H9 (cell line): ENCODE measurements at regions not wholly inside any gene's neighbourhood (a gene's known extent, or its start where the extent isn't known, plus 50 kb on each side); places are given as distances from the start of the nearest gene placed in this dataset.

Experiments
- DNase-seq: peaks from one replicate; pipeline ENCODE4 v3.0.0-alpha.2; 2017
- H2AFZ ChIP-seq: one replicate; pipeline ENCODE4 v1.6.1; 2013; ENCODE audit warnings: mild to moderate bottlenecking, low read length, control low read depth, moderate library complexity
- H2AK5ac ChIP-seq: 2 replicates; pipeline ENCODE4 v1.6.1; 2013; ENCODE audit warnings: low read length, control low read depth, mixed read lengths; ENCODE audit not compliant: insufficient read length
- H2BK120ac ChIP-seq: one replicate; pipeline ENCODE4 v1.6.1; 2013; ENCODE audit warnings: low read depth, mild to moderate bottlenecking, low read length, control low read depth, inconsistent platforms; ENCODE audit not compliant: poor library complexity, severe bottlenecking
- H2BK12ac ChIP-seq: 2 replicates; pipeline ENCODE4 v1.6.1; 2013; ENCODE audit warnings: low read length, control low read depth, mixed read lengths, low read depth; ENCODE audit not compliant: insufficient read length
- H2BK15ac ChIP-seq: 2 replicates; pipeline ENCODE4 v1.6.1; 2013; ENCODE audit warnings: low read depth, low read length, control low read depth
- H2BK20ac ChIP-seq: one replicate; pipeline ENCODE4 v1.6.1; 2013; ENCODE audit warnings: low read depth, mild to moderate bottlenecking, low read length, control low read depth, inconsistent platforms; ENCODE audit not compliant: poor library complexity, severe bottlenecking
- H2BK5ac ChIP-seq: 2 replicates; pipeline ENCODE4 v1.6.1; 2013; ENCODE audit warnings: low read length, control low read depth, mixed read lengths; ENCODE audit not compliant: insufficient read length
- H3K14ac ChIP-seq: 2 replicates; pipeline ENCODE4 v1.6.1; 2013; ENCODE audit warnings: low read length, control low read depth; ENCODE audit not compliant: insufficient read depth
- H3K18ac ChIP-seq: 2 replicates; pipeline ENCODE4 v1.6.1; 2013; ENCODE audit warnings: low read depth, mild to moderate bottlenecking, mixed read lengths, low read length, control low read depth; ENCODE audit not compliant: insufficient read length
- H3K23ac ChIP-seq: 2 replicates; pipeline ENCODE4 v1.6.1; 2013; ENCODE audit warnings: low read length, control low read depth, mixed read lengths, low read depth; ENCODE audit not compliant: insufficient read length
- H3K23me2 ChIP-seq: 2 replicates; pipeline ENCODE4 v1.6.1; 2013; ENCODE audit warnings: low read depth, mild to moderate bottlenecking, mixed read lengths, low read length, control low read depth; ENCODE audit not compliant: insufficient read length, poor library complexity, severe bottlenecking
- H3K27ac ChIP-seq: 2 replicates; pipeline ENCODE4 v1.5.1; 2013; ENCODE audit warnings: low read length, control low read depth, mixed read lengths, low read depth; ENCODE audit not compliant: insufficient read length
- H3K27me3 ChIP-seq: 2 replicates; pipeline ENCODE4 v1.6.1; 2013; ENCODE audit warnings: low read length, control low read depth, inconsistent platforms; ENCODE audit not compliant: insufficient read depth
- H3K4ac ChIP-seq: 2 replicates; pipeline ENCODE4 v1.6.1; 2013; ENCODE audit warnings: low read depth, mild to moderate bottlenecking, control low read depth, inconsistent platforms, low read length, moderate library complexity
- H3K4me1 ChIP-seq: 2 replicates; pipeline ENCODE4 v1.6.1; 2013; ENCODE audit warnings: low read length, control low read depth, inconsistent platforms; ENCODE audit not compliant: insufficient read depth
- H3K4me2 ChIP-seq: 2 replicates; pipeline ENCODE4 v1.6.1; 2013; ENCODE audit warnings: low read length, control low read depth, mixed read lengths; ENCODE audit not compliant: insufficient read length, insufficient read depth
- H3K56ac ChIP-seq: 2 replicates; pipeline ENCODE4 v1.6.1; 2013; ENCODE audit warnings: low read depth, mild to moderate bottlenecking, mixed read lengths, low read length, control low read depth; ENCODE audit not compliant: insufficient read length
- H3K79me1 ChIP-seq: 2 replicates; pipeline ENCODE4 v1.6.1; 2013; ENCODE audit warnings: low read depth, mild to moderate bottlenecking, moderate library complexity, low read length, control low read depth, inconsistent platforms; ENCODE audit not compliant: insufficient read depth, poor library complexity, severe bottlenecking
- H3K79me2 ChIP-seq: 2 replicates; pipeline ENCODE4 v1.6.1; 2013; ENCODE audit warnings: low read length, control low read depth, inconsistent platforms; ENCODE audit not compliant: insufficient read depth
- H3K9ac ChIP-seq: 2 replicates; pipeline ENCODE4 v1.6.1; 2013; ENCODE audit warnings: low read length, control low read depth, mixed read lengths; ENCODE audit not compliant: insufficient read length; ENCODE audit errors: extremely low read depth
- H3K9me3 ChIP-seq: one replicate; pipeline ENCODE4 v1.6.1; 2013; ENCODE audit warnings: low read depth, low read length, inconsistent platforms; ENCODE audit not compliant: control insufficient read depth
- H3T11ph ChIP-seq: one replicate; pipeline ENCODE4 v1.6.1; 2013; ENCODE audit warnings: mild to moderate bottlenecking, low read length, control low read depth, inconsistent platforms
- H4K20me1 ChIP-seq: one replicate; pipeline ENCODE4 v1.6.1; 2013; ENCODE audit not compliant: control insufficient read depth, insufficient read length, insufficient read depth
- H4K5ac ChIP-seq: 2 replicates; pipeline ENCODE4 v1.6.1; 2013; ENCODE audit warnings: low read depth, mild to moderate bottlenecking, mixed read lengths, low read length, control low read depth; ENCODE audit not compliant: insufficient read length
- H4K8ac ChIP-seq: replicated peaks from 2 replicates; pipeline ENCODE4 v1.6.1; 2013; ENCODE audit warnings: low read length, control low read depth, mixed read lengths, low read depth; ENCODE audit not compliant: insufficient read length
- H4K91ac ChIP-seq: 2 replicates; pipeline ENCODE4 v1.6.1; 2013; ENCODE audit warnings: low read depth, mild to moderate bottlenecking, moderate library complexity, mixed read lengths, low read length, control low read depth; ENCODE audit not compliant: insufficient read length
- H3K27ac Mint-ChIP-seq, 3 experiments: 2 replicates in 2 of 3; 3 replicates in 1 of 3; pipeline ENCODE4 v1.8.0; 2020 to 2021; ENCODE audit warnings: mixed read lengths in 3 of 3, mild to moderate bottlenecking in 1 of 3, moderate library complexity in 1 of 3
- H3K27me3 Mint-ChIP-seq: 2 replicates; pipeline ENCODE4 v1.8.0; 2021; ENCODE audit warnings: low read depth, mild to moderate bottlenecking, moderate library complexity, mixed read lengths
- H3K36me3 Mint-ChIP-seq, 3 experiments: 2 replicates in 2 of 3; 3 replicates in 1 of 3; pipeline ENCODE4 v1.8.0; 2020 to 2021; ENCODE audit warnings: low read depth in 3 of 3, mixed read lengths in 3 of 3; ENCODE audit not compliant: insufficient read depth in 1 of 3
- H3K4me1 Mint-ChIP-seq, 2 experiments: 2 replicates each; pipeline ENCODE4 v1.8.0; 2020; ENCODE audit warnings: mixed read lengths in 2 of 2
- H3K4me3 Mint-ChIP-seq, 2 experiments: 2 replicates in 1 of 2; 3 replicates in 1 of 2; pipeline ENCODE4 v1.8.0; 2020 to 2021; ENCODE audit warnings: mild to moderate bottlenecking in 2 of 2, mixed read lengths in 2 of 2, moderate library complexity in 1 of 2
- H3K9me3 Mint-ChIP-seq, 2 experiments: 2 replicates in 1 of 2; 3 replicates in 1 of 2; pipeline ENCODE4 v1.8.0; 2020; ENCODE audit warnings: mild to moderate bottlenecking in 2 of 2, mixed read lengths in 2 of 2, moderate library complexity in 1 of 2
- WGBS: extraction: QIAGEN DNeasy Blood & Tissue Kit; methylation state at CpG from one replicate; pipeline ENCODE4 v1.1.7; 2013; ENCODE audit warnings: missing lambda C conversion rate, low lambda C conversion rate, mixed read lengths; ENCODE audit not compliant: insufficient read length; ENCODE audit errors: extremely low coverage; 5-methylcytosine and 5-hydroxymethylcytosine counted together
- TF ChIP-seq, protein P1 (sequence below): fragments of 200-600 bp; sonication (generic); conservative IDR thresholded peaks from 3 replicates; pipeline ENCODE4 v1.8.0; 2021; ENCODE audit warnings: antibody characterized with exemption, mild to moderate bottlenecking

DNA sequence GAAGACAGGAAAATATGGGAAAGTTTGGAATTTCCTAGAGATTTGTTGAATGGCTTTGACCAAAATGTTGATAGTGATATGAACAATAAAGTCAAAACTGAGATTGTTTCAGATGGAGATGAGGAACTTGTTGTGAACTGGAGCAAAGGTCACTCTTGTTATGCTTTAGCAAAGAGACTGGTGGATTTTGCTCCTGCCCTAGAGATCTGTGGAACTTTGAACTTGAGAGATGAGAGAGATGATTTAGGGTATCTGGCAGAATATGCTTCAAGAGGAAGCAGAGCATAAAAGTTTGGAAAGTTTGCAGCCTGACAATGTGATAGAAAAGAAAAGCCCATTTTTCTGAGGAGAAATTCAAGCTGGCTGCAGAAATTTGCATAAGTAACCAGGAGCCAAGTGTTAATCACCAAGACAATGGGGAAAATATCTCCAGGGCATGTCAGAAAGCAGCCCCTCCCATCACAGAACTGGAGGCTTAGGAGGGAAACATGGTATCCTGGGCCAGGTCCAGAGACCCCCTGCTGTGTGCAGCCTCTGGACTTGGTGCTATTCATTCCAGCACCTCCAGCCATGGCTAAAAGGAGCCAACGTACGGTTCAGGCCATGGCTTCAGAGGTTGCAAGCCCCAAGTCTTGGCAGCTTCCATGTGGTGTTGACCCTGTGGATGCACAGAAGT, 114.3 kb upstream of the STARD4 start:
- Mint-ChIP-seq H3K4me1 (peaks cover 6 to 7% of the 10 kb centered on the region in 2 experiments), H3K36me3 (peaks cover 17 to 27% (median 17%) of the 10 kb centered on the region in 3 experiments), H3K9me3 (peaks cover 20 to 27% of the 10 kb centered on the region in 2 experiments), H3K27ac (no peak overlapping the region), H3K27me3 (no peaks in the 10 kb centered on the region), H3K4me3 (no peak overlapping the region)
- H2BK20ac ChIP-seq = no peak overlapping the region
- no CpG with 5 or more reads among the region's 2 CpGs for WGBS
- no peak overlapping the region for H2AFZ ChIP-seq
- H3K4me2 ChIP-seq = no peak overlapping the region
- no peaks in the 10 kb centered on the region for H3K27me3 ChIP-seq
- no peak overlapping the region for H4K5ac ChIP-seq
- H4K8ac ChIP-seq = no peak overlapping the region
- no peaks in the 10 kb centered on the region for H3K79me2 ChIP-seq
- H4K91ac ChIP-seq = no peak overlapping the region
- H3K56ac ChIP-seq = no peak overlapping the region
- no peak overlapping the region for H3T11ph ChIP-seq
- H3K4me1 ChIP-seq = no peaks in the 10 kb centered on the region
- H2BK15ac ChIP-seq = no peak overlapping the region
- H2BK5ac ChIP-seq = no peak overlapping the region
- H3K27ac ChIP-seq = no peak overlapping the region
- H3K18ac ChIP-seq = no peak overlapping the region
- no peak for DNase-seq
- no peaks in the 10 kb centered on the region for H4K20me1 ChIP-seq
- peaks cover 9% of the 10 kb centered on the region for H3K9me3 ChIP-seq
- no peak overlapping the region for H3K9ac ChIP-seq
- H2AK5ac ChIP-seq = no peak overlapping the region
- H2BK12ac ChIP-seq = no peak overlapping the region
- H3K23ac ChIP-seq = no peak overlapping the region
- TF ChIP-seq, protein P1, sequence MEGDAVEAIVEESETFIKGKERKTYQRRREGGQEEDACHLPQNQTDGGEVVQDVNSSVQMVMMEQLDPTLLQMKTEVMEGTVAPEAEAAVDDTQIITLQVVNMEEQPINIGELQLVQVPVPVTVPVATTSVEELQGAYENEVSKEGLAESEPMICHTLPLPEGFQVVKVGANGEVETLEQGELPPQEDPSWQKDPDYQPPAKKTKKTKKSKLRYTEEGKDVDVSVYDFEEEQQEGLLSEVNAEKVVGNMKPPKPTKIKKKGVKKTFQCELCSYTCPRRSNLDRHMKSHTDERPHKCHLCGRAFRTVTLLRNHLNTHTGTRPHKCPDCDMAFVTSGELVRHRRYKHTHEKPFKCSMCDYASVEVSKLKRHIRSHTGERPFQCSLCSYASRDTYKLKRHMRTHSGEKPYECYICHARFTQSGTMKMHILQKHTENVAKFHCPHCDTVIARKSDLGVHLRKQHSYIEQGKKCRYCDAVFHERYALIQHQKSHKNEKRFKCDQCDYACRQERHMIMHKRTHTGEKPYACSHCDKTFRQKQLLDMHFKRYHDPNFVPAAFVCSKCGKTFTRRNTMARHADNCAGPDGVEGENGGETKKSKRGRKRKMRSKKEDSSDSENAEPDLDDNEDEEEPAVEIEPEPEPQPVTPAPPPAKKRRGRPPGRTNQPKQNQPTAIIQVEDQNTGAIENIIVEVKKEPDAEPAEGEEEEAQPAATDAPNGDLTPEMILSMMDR = no peak
- H3K23me2 ChIP-seq = no peaks in the 10 kb centered on the region
- no peak overlapping the region for H2BK120ac ChIP-seq
- no peak overlapping the region for H3K4ac ChIP-seq
- H3K79me1 ChIP-seq = no peaks in the 10 kb centered on the region
- H3K14ac ChIP-seq = no peak overlapping the region
